Fibroblast of the conjunctiva (primary cell): ENCODE measurements at regions not wholly inside any gene's neighbourhood (a gene's known extent, or its start where the extent isn't known, plus 50 kb on each side); places are given as distances from the start of the nearest gene placed in this dataset.
"Not testable (repeated sequence)": the region's sequence is repeated elsewhere in the genome, so short reads cannot be mapped to it uniquely, and the experiment has no call there.

Source experiments
- DNase-seq: peaks from one replicate; pipeline ENCODE4 v3.0.0-alpha.2; 2010; ENCODE audit warnings: low read depth

DNA sequence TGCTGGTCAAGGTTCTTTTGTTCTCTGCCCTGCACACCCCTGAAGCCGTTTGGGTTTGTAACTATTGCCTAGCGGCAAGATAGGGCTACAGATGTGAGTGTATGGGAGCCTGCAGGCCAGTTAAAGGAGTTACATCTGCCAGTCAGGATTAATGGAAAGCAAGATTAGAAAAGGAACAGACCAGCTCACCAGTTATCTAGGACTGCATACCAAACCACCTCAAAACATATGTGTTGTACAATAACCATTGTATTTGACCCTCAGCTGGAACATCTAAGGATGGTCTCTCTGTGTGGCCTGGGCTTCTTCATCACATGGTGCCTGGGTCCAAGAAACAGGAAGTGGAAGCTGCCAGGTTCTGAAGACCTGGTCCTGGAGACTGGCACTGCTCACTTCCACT, 52.5 kb upstream of the FBXO28 start:
- DNase-seq = no peak

DNA sequence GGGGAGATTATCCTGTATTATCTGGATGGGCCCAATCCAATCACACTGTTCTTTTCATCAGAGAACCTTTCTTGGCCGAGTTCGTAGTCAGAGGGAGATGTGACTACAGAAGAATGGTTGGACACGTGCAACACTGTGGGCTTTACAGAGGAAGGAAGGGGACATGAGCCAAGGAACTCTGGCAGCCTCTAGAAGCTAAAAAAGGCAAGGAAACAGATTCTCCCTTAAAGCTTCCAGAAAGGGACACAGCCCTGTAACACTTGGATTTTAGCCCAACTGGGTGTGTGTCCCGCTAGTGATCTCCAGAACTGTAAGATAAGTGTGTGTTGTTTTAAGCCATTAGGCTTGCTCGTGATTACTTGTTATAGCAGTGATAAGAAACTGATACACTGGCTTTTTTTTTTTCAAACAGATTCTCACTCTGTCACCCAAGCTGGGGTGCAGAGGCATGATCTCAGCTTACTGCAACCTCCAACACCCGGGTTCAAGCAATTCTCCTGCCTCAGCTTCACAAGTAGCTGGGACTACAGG, 53.9 kb upstream of the FBXO28 start:
- DNase-seq = no peak

DNA sequence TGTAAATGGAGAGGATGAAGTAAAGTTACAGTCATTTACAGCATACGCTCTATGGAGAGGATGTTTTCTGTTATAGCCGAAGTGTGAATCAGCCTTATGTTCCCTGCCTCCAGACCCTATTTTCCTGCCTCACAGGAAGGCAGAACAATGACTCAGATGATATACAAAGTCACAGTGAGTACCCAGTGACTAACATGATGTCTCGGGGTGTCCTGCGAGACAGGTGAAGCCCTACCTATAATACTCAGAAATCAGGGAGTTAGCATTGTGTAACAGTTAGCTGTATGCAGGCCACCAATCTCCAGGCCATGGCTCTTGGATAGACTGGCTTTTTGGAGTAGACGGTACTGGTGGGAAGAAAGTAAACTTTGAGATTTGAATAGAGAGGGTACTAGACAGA, 55.6 kb upstream of the FBXO28 start:
- no peak for DNase-seq

DNA sequence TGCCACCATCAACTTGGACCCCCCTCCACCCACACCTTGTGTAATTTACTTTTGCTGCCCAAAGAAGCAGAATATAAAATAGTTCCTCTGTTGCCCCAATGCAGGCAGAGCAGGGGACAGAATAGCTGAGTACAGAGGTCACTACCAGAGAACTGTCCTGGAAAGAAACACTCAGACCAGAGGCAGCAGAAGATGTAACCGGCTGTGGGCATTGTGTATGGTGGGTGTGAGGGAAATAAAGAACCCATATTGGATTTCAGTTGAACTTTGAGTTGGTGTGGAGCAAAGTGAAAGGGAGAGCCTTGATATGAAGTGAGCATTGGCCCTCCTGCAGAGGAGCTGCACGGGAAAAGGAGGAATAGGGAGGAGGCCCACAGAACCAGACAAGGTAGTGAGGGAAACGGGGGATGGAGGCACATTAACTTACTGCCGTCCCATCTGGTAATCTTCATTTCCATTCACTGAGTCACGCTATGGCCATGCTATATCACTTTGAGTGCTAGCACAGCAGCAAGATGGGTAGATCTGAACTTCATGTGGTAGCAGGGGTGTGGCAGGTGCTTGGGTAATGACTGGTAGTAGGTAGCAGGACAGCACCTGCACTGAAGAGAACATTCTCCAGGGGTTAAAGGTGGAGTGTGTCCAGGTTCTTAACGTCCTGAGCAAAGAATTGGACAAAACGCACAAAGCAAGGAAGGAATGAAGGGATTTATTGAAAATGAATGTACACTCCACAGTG, 56.3 kb upstream of the FBXO28 start:
- no peak for DNase-seq

DNA sequence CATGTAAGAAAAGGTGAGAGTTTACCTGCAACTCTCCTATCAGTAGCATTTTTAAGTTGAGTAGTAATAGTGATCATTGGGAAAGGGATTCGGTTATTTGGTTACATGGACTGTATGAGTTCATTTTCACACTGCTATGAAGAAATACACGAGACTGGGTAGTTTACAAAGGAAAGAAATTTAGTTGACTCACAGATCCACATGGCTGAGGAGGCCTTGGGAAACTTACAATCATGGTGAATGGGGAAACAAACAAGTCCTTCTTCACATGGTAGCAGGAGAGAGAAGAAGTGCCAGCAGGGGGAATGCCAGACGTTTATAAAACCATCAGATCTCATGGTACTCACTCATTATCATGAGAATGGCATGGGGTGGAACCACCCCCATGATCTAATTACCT, 59.3 kb upstream of the FBXO28 start:
- no peak for DNase-seq

DNA sequence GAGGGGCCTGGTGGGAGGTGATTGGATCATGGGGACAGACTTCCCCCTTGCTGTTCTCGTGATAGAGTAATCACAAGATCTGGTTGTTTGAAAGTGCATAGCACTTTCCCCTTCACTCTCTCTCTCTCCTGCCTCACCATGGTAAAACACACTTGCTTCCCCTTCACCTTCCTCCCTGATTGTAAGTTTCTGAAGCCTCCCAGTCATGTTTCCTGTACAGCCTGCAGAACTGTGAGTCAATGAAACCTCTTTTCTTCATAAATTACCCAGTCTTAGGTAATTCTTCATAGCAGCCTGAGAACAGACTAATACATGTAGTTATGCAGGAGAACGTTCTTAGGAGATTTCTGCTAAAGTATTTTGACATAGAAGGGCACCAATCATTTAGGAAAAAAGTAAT, 59.9 kb upstream of the FBXO28 start:
- DNase-seq = no peak

DNA sequence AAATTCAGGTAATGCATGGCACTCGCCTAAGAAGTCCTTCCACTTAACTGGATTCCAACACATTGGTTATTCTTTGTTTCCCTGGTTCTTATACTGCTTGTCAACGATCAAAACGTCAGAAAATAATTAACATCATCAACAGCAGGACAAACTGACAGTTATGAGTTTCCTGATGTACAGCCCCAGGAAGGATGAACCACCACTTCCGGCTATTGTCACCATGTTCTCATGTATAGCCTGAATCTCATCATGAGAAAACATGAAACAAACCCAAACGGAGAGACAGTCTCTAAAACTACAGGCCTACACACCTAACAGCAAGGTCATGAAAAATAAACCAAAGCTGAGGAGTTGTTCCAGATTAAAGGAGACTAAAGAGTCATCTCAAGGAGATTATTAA, 60.5 kb upstream of the FBXO28 start:
- DNase-seq = no peak

DNA sequence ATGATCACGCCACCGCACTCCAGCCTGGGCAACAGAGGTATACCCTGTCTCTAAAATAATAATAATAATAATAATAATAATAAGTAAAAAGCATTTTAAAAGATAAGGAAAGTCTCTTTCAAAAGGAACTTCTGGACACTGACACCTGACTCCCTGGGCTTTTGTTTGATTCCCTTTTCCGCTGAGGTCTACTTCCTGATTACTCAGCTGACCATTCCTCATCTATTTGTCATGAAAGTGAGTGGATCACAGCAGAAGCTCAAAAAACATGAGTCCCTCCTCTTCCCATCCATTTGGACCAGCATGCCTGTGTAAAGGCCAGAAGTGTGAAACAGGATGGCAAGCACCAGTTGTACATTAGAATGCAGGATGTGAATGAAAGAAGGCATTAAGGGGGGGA, 61.1 kb upstream of the FBXO28 start:
- no peak for DNase-seq

DNA sequence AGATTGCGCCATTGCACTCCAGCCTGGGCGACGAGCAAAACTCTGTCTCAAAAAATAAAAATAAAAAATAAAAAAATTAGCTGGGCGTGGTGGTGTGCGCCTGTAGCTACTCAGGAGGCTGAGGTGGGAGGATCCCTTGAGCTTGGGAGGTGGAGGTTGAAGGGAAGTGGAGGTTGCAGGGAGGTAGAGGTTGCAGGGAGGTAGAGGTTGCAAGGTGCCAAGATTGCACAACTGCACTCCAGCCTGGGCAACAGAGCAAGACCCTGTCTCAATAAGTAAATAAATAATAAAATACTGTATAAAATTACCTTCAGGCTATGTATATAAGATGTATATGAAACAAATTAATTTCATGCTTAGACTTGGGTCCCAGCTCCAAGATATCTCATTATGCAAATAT, 62.1 kb upstream of the FBXO28 start:
- DNase-seq = not testable (repeated sequence)

DNA sequence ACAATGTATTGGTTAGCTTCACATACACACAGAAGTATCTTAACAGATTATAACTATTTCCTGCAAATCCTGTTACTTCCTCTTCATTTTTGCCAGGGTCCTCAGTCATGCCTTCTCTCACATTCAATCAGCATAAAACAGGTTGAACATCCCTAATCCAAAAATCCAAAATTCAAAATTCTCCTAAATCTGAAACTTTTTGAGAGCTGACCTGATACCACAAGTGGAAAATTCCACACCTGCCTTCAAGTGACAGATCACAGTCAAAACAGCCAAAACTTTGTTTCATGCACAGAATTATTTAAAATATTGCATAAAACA, 62.9 kb upstream of the FBXO28 start:
- no peak for DNase-seq

DNA sequence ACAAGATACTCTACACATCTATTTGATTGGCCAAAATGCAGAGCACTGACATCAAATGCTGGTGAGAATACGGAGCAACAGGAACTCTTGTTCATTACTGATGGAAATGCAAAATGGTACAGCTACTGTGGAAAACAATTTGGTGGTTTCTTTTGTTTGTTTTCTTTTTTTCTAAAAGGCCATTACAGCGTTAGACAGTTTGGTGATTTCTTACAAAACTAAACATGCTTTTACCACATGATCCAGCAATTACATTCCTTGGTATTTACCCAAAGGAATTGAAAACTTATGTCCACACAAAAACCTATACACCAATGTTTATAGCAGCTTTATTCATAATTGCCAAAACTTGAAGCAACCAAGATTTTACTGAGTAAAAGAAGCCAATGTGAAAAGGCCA, 66.4 kb upstream of the FBXO28 start:
- no peak for DNase-seq

DNA sequence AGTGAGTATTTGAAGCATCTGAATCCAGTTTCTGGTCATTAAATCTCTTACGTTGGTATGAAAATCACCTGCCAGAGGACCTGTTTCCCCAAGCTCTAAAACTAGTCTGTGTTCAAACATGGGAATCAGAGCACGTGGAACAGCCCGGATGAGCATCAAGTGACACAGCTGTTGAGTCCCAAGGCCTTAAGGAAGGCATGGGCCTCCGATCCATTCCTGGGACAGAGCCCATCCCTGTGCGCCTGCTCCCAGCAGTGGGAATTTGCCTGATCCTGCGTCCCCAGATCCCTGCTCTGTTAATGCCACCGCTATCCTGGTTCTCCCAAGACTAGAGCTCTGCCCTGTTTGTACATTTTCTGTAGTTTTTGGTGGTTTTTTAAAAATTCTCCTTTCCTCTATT, 68.4 kb upstream of the FBXO28 start:
- no peak for DNase-seq

DNA sequence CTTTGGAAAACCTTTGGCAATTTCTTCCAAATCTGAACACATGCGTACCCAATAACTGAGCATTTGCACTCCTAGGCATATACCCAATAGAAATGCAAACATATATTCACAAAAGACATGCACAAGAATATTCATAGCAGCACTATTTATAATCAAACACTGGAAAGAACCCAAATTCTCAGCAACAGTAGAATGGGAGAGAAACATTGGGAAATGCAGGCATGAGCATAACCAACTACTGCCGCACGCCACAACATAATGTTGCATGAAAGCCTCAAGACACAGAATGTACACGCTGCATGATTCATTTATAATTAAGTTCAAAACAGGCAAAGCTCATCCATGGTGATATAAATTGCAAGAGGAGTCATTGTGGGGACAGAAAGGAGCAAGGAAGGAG, 69.5 kb upstream of the FBXO28 start:
- no peak for DNase-seq

DNA sequence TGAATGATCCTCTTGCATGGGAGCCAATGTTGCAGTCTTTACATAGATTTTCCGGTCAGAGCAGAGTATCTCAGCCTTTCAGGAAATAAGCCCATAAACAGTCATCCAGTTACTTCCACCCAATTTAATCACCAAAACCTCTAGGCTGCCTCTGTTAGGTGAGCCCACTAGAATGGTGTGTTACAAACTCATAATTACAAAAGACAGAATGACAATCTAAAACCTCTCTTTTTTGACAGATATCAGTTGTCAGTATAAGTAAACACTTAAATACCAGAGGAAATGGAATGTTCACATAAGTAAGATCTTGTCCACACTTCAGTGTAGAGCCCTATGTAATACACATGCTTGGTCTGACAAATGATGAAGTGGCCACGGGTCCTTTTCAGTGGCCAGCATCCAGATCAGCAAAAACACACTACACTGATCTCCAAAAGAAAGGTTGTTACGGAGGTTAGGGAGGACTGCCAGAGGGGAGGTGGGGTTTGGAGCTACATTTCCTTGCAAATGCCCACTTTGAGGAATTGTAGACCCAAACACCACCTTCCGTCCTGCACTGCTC, 71.3 kb upstream of the FBXO28 start:
- DNase-seq = no peak

DNA sequence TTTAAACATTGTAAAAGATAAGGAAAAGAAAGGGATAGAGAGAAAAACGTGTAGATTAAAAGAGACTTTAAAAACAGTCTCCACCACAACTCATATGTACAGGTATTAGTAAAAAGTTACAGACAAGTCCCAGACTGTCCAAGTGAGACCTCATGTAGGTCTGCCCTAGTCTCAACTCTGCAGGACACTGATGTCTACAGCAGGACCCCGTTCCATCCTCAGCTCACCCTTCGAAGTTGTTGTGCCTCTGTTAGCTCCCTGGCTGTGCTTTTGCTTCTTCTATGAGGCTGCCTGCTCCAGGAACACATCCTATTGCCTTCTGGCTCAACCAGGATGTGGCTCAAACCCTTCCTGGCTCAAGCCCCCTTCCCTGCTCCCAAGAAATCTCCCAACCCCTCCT, 72.9 kb upstream of the FBXO28 start:
- no peak for DNase-seq

DNA sequence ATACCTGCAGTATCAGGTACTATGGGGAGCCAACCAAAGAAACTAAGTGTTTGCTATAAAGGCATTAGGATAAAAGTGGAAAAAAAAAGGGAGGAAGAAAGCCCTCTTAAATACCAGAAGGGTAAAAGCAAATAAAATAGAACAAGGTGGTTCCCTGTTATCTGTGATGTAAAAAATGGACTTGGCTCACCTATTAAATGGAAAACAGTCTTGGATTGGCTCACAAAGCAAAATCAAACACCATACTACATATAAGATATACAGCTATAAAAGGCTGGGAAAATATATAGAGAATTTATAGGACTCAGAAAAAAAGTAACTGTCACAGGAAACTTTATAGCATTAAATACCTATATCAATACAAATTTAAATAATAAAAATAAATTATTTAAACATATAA, 73.5 kb upstream of the FBXO28 start:
- not testable (repeated sequence) for DNase-seq

DNA sequence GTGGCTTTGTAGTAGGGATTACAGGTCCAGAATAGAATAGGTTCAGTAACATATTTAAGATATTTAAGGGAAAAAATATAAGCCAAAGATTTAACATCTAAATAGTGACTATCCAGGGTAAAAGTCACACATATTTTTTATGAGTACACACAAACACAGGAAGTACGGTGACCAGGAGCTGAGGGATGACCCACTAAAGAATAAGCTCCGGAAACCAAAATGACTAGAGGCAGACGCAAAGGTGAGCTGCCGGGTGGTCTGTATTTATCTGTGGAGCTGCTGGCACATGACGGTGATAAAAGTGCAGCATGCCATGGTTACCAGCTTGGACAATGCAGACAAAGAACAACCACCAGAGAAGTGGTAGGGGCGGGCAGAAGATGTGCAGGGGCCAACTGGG, 73.9 kb upstream of the FBXO28 start:
- DNase-seq = not testable (repeated sequence)

DNA sequence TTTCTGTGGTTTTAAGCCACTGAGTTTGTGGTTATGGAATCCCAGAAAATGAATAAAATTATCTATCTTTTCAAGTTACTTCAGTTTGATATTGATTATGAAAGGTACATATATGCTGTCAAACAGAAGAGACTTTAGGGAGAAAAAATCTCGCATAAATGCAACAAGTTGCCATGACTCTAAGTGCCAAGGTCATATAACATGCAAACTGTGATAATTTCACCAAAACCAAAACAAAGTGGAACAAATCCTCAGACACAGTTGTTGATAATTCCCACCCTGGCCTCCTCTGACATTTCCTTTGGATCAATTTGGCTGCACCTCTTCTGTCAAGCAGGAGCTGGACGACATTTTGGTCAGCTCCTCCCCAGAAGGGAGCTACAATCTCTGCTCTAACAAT, 75.1 kb upstream of the FBXO28 start:
- DNase-seq = not testable (repeated sequence)

DNA sequence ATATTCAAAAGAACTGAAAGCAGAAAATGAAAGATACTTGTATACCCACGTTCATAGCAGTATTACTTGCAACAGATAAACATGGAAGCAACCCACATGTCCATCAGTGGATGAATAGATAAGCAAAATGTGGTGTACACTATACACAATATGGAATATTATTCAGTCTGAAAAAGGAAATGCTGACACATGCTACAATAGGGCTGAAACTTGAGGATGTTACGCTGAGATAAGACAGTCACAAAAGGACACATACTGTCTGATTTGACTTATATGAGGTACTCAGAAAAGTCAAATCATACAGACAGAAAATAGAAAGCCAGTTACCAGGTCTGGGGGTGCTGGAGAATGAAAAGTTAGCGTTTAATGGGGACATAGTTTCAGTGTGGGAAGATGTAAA, 76.5 kb upstream of the FBXO28 start:
- DNase-seq = not testable (repeated sequence)

DNA sequence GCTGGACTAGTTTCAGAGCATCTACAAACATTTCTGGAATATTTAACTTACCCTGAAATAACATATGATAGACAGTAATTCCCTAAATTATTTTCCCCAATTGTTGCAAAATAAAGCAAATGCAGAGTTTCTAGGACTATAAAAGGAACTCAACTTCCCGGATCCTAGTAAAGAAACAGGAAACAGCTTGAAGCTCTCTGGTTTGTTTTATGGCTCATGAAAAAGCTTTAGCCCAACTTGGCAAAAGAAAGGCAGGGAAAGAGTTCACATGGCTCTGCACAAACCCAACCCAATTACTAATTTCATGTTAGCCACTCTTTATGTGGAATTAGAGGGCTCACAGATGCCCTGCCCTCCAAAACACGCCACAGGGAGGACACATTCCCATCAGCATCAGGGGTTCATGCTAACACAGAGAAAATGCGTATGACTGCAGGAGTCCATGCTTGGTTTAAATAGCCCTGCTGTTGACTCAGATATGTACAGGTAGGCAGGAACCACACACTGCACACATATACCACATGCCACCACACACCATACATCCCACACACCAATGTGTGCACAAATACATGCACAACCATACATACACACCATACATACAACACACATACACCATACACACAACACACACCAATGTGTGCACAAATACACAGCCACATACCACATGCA, 81.2 kb upstream of the FBXO28 start:
- not testable (repeated sequence) for DNase-seq

DNA sequence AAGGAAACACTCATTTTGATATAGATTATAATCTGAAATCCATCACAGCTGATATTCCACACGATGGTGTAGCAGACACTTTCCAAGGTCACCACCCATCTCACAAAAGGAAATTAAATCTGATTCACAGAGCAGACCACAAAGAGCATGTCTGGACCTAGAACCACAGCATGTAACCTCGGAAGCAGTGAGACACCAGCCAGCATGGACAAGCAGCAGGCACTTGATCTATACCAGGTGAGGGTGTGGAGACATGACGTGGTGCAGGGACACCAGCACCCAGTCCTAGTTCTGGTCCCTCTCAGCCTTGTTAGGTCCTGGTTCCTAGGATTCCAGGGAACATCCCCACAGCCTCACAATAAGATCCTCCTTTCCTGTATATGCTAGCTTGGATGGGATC, 81.9 kb upstream of the FBXO28 start:
- not testable (repeated sequence) for DNase-seq

DNA sequence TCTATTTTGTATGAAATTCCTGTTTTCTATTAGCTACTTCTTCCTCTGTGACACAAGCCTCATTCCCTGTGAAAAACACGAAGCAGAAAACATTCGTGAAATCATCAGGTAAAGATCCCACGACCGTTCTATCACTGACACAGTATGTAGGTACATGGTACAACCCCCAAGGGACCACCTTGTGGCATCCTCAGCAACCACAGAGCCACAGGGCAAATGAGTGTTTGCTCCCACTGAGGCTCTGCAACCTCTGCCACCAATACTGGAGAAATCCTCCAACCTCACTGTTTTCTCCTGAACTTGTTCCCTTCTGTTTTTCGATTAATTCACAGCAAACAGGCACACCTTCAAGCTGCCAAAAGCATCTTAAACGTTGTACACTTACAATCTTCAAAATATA, 83.7 kb upstream of the FBXO28 start:
- not testable (repeated sequence) for DNase-seq

DNA sequence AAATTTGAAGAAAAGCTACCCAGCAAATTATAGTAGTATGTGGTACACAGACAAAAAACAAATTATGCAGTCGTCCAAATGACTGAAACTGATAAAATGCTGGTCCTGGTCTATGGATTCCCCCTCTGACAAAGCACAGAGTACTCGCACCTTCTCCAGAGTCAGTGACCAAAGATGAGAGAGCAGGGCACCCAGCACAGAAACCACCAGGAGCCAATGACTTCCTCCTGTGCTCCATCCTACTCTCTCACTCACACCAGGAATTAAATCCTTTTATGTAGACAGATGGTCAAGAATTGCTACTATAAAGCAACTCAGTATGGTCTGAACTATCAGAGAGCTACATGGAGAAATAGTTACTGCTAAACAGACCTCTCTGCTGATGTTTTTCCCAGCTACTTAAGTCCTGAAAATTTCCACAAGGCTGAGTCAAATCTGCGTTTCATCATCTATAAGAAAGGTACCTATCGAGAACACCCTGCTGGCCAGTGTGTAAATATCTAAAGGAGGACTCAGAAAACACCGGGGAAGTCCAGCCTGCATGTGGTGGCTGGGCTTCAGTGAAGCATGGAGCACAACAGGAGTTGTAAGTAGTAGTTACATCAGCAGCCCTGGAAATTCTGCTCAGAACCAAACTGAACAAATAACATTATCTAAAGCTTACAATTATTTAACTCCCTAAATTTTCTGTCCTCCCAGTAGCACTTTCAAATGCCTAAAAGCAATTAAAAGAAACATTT, 84.5 kb upstream of the FBXO28 start:
- DNase-seq = not testable (repeated sequence)
